ENCODE measurements at regions not wholly inside any gene's neighbourhood (a gene's known extent, or its start where the extent isn't known, plus 50 kb on each side); places are given as distances from the start of the nearest gene placed in this dataset.

- no peak for DNase-seq (ENCODE audit: insufficient read length, low spot score)
These were observed 565.6 kb upstream of the EPHA5 start for GRCh38 chr4:66235876-66236275.

GRCh38 chr4:66229885-66230284 lies 559.6 kb upstream of the EPHA5 start:
- DNase-seq (ENCODE audit: insufficient read length, low spot score) (no peak), FAIRE-seq (no peak)

More at GRCh38 chr4:66235876-66236275, 565.6 kb upstream of the EPHA5 start:
- no peak for FAIRE-seq

GRCh38 chr4:66225539-66225938 lies 555.2 kb upstream of the EPHA5 start:
- no peak for FAIRE-seq
- DNase-seq (ENCODE audit: insufficient read length, low spot score) = no peak

- FAIRE-seq (no peak), DNase-seq (ENCODE audit: insufficient read length, low spot score) (no peak)
These were observed 552.9 kb upstream of the EPHA5 start for GRCh38 chr4:66223068-66223703.

GRCh38 chr4:66219401-66219800 lies 549.1 kb upstream of the EPHA5 start:
- no peak for FAIRE-seq
- no peak for DNase-seq (ENCODE audit: insufficient read length, low spot score)

- FAIRE-seq (no peak), DNase-seq (ENCODE audit: insufficient read length, low spot score) (no peak)
These were observed 546.0 kb upstream of the EPHA5 start for GRCh38 chr4:66216252-66216651.

GRCh38 chr4:66212489-66212888 lies 542.2 kb upstream of the EPHA5 start:
- no peak for DNase-seq (ENCODE audit: insufficient read length, low spot score)
- no peak for FAIRE-seq

GRCh38 chr4:66204534-66205247 lies 534.4 kb upstream of the EPHA5 start:
- FAIRE-seq = no peak
- no peak for DNase-seq (ENCODE audit: insufficient read length, low spot score)

GRCh38 chr4:66202870-66203269 lies 532.6 kb upstream of the EPHA5 start:
- DNase-seq (ENCODE audit: insufficient read length, low spot score) = no peak
- no peak for FAIRE-seq

GRCh38 chr4:66197451-66197850 lies 527.2 kb upstream of the EPHA5 start:
- DNase-seq (ENCODE audit: insufficient read length, low spot score) (no peak), FAIRE-seq (no peak)

GRCh38 chr4:66193487-66193886 lies 523.2 kb upstream of the EPHA5 start:
- FAIRE-seq = no peak
- no peak for DNase-seq (ENCODE audit: insufficient read length, low spot score)

GRCh38 chr4:66187175-66187720 lies 517.0 kb upstream of the EPHA5 start:
- DNase-seq (ENCODE audit: insufficient read length, low spot score) = no peak
- no peak for FAIRE-seq

GRCh38 chr4:66186095-66186494 lies 515.8 kb upstream of the EPHA5 start:
- FAIRE-seq (no peak), DNase-seq (ENCODE audit: insufficient read length, low spot score) (no peak)

GRCh38 chr4:66182636-66183035 lies 512.3 kb upstream of the EPHA5 start:
- no peak for FAIRE-seq
- DNase-seq (ENCODE audit: insufficient read length, low spot score) = no peak

GRCh38 chr4:66178906-66179305 lies 508.6 kb upstream of the EPHA5 start:
- FAIRE-seq (no peak), DNase-seq (ENCODE audit: insufficient read length, low spot score) (peak; percentile 59)

GRCh38 chr4:66169341-66169740 lies 499.1 kb upstream of the EPHA5 start:
- FAIRE-seq = no peak
- DNase-seq (ENCODE audit: insufficient read length, low spot score) = no peak

GRCh38 chr4:66164869-66165268 lies 494.6 kb upstream of the EPHA5 start:
- no peak for DNase-seq (ENCODE audit: insufficient read length, low spot score)
- FAIRE-seq = no peak

- no peak for FAIRE-seq
These were observed 490.3 kb upstream of the EPHA5 start for GRCh38 chr4:66160606-66161005.

GRCh38 chr4:66157594-66157993 lies 487.3 kb upstream of the EPHA5 start:
- DNase-seq (ENCODE audit: insufficient read length, low spot score) (no peak), FAIRE-seq (no peak)

More at GRCh38 chr4:66160606-66161005, 490.3 kb upstream of the EPHA5 start:
- DNase-seq (ENCODE audit: insufficient read length, low spot score) = no peak

- no peak for DNase-seq (ENCODE audit: insufficient read length, low spot score)
- FAIRE-seq = no peak
These were observed 459.8 kb upstream of the EPHA5 start for GRCh38 chr4:66130042-66130441.

GRCh38 chr4:66123831-66124413 lies 453.6 kb upstream of the EPHA5 start:
- FAIRE-seq = no peak

GRCh38 chr4:66123190-66123589 lies 452.9 kb upstream of the EPHA5 start:
- FAIRE-seq (no peak), DNase-seq (ENCODE audit: insufficient read length, low spot score) (peak; percentile 0)

More at GRCh38 chr4:66123831-66124413, 453.6 kb upstream of the EPHA5 start:
- no peak for DNase-seq (ENCODE audit: insufficient read length, low spot score)
